Fibroblast of pulmonary artery (primary cell): ENCODE measurements at regions not wholly inside any gene's neighbourhood (a gene's known extent, or its start where the extent isn't known, plus 50 kb on each side); places are given as distances from the start of the nearest gene placed in this dataset.

Experiments used
- DNase-seq: peaks from one replicate; pipeline ENCODE4 v3.0.0-alpha.2; 2010; ENCODE audit warnings: low read depth
- H3K4me3 ChIP-seq: replicated peaks from 2 replicates; pipeline ENCODE4 v1.5.1; 2011; ENCODE audit warnings: low read depth, mild to moderate bottlenecking, control low read depth, low read length, moderate library complexity
- CTCF ChIP-seq: IDR thresholded peaks from 2 replicates; pipeline ENCODE4 v1.5.1; 2011; ENCODE audit warnings: mild to moderate bottlenecking, control low read depth, low read length, inconsistent platforms; ENCODE audit errors: missing control alignments

- H3K4me3 ChIP-seq: no peak overlapping the region
- TF ChIP-seq CTCF: no peak
- no peak for DNase-seq
These were observed 60.9 kb upstream of the FBRSL1 start for GRCh38 chr12:132428936-132429601.

DNA sequence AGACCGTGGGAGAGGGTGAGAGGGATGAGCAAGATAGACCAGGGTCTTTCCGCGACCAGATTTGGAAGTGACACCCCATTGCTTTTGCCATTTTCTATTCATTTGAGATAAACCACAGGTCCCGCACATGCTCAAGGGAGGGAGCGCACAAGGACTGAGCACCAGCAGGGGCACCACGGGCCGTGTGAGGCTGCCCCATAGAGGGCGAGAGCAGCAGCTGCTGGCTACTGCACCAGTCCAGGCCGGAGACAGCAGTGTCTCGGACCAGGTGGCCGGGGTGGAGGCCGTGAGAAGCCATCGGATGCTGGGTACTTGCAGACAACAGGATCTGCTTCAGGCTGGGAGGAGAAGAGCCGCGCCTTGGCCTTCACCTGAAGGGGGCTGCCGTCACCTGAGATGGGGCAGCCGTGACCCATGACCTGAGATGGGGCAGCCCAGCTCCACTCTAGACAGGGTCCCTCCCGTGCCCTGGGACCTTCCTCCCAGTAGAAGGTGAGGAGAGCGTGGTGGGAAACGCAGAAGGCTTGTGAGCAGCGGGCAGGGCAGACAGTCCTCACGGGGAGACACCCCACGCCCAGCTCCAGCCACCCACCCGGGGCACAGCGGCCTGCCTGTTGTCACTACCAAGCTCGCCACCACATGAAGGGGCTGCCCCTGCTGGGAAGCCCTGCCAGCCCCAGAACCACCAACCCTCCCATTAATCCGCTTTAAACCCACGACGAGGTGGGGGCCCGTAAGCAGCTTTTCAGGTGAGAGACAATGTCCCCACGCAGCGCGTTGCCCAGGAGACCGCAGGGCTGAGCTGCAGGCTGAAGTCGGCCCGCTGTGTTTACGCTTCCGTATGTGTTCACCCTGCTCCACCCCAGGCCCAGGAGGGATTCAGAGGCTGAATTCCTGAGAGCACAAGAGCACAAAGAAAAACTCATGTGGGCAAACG lies 61.7 kb upstream of the FBRSL1 start:
- DNase-seq: no peak
- no peak for TF ChIP-seq CTCF
- H3K4me3 ChIP-seq: no peak overlapping the region

DNA sequence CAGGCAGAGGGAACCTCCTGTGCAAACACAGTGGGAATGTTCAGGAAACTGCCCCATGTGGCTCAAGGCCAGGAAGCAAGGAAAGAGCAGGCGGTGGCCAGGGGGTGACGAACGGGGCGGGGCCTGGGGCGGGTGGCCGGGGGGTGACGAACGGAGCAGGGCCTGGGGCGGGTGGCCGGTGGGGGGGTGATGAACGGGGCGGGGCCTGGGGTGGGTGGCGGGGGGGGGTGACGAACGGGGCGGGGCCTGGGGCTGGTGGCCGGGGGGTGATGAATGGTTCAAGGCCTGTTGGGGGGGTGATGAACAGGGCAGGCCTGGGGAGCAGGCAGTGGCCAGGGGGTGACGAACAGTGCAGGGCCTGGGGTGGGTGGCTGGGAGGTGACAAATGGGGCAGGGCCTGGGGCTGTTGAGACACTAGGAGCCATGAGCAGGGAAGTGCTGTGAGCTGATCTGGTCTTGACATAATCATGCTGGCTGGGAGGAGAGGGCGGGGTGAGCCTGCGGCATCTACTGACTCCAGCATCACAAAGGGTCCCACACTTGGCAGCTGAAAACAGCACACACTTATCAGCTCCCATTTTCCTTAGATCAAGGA lies 62.7 kb upstream of the FBRSL1 start:
- no peak overlapping the region for H3K4me3 ChIP-seq
- no peak for TF ChIP-seq CTCF
- DNase-seq: no peak

DNA sequence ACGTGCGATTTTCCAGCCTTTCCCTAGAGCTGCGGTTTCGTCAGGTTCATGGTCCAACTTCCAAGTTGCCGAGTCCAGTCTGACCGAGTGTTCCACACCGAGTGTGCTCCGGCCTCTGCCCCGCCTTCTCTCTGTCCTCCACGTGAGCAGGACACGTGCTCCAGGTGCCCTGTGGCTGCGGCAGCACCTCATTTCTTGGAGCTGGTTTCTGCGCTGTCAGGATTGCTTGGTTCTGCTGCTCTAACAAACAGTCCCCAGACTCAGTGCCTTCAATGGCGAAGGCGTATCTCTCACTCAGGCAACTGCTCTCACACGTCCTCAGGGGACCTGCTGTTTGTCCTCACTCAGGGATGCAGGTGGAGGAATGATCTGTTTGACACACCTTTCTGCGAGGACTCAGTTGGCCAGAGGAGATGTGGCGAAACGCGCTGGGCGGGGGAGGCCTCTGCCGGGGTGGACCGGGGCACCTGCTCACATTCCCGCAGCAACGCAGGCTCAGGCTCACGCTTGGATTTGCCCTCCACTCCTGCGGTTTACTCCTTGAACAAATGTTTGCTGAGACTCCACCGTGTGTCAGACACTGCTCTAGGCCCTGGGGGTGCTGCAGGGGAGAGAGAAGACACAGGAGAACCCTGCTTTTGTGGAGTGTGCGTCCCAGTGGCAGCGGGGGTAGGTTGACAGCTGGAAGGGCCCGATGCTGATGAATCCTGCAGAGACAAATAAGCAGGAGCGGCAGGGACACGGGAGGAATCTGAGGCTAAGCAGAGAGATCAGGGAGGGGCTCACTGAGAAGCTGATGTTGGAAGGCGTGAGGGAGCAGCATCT lies 63.4 kb upstream of the FBRSL1 start:
- no peak overlapping the region for H3K4me3 ChIP-seq
- TF ChIP-seq CTCF: no peak
- DNase-seq: no peak

DNA sequence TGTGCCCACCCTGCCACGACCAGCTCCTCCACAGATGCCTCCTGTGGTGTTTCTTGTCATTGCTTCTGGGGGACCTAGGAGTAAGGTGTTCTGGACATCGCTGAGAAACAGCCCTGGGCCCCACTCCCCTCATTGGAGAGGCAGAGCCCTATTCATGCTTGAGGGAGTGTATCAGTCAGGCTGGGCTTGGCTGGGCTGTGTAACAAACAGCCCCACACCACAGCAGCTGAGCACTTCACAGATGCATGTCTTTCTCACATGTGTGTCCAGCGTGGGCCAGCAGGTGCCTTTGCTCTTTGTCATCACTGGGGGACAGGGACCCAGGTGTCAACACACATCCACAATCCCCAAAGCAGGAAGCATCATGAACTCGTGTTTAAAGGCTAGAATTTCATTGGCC lies 65.1 kb upstream of the FBRSL1 start:
- TF ChIP-seq CTCF: no peak
- H3K4me3 ChIP-seq: no peak overlapping the region
- no peak for DNase-seq

- DNase-seq: no peak
- no peak overlapping the region for H3K4me3 ChIP-seq
- no peak for TF ChIP-seq CTCF
These were observed 65.9 kb upstream of the FBRSL1 start for GRCh38 chr12:132423820-132424645.
